DMS 273 treated with DMSO at 0.1 percent for 48 hours (cell line): ENCODE measurements at regions not wholly inside any gene's neighbourhood (a gene's known extent, or its start where the extent isn't known, plus 50 kb on each side); places are given as distances from the start of the nearest gene placed in this dataset.

Source experiments
- DNase-seq: peaks from one replicate; lab custom pipeline; 2025; lab: John Stamatoyannopoulos, UW

GRCh38 chr5:171650597-171650996 lies 135.0 kb upstream of the SMIM23 start:
- no peak for DNase-seq

GRCh38 chr5:171651102-171651501 lies 134.5 kb upstream of the SMIM23 start:
- DNase-seq: no peak

- no peak for DNase-seq
Observed at GRCh38 chr5:171654881-171655280, 130.7 kb upstream of the SMIM23 start.

- no peak for DNase-seq
Observed at GRCh38 chr5:171657473-171657872, 128.1 kb upstream of the SMIM23 start.

- peak; percentile 57 for DNase-seq
Observed at GRCh38 chr5:171659896-171660295, 125.7 kb upstream of the SMIM23 start.

- DNase-seq: no peak
Observed at GRCh38 chr5:171660434-171660833, 125.2 kb upstream of the SMIM23 start.

- DNase-seq: no peak
Observed at GRCh38 chr5:171661143-171661542, 124.5 kb upstream of the SMIM23 start.

GRCh38 chr5:171663311-171664085 lies 122.1 kb upstream of the SMIM23 start:
- DNase-seq: no peak

GRCh38 chr5:171664489-171664888 lies 121.1 kb upstream of the SMIM23 start:
- DNase-seq: no peak

- no peak for DNase-seq
Observed at GRCh38 chr5:171666815-171667214, 118.8 kb upstream of the SMIM23 start.

GRCh38 chr5:171667341-171668096 lies 118.1 kb upstream of the SMIM23 start:
- DNase-seq: no peak

- DNase-seq: no peak
Observed at GRCh38 chr5:171668097-171668412, 117.6 kb upstream of the SMIM23 start.

GRCh38 chr5:171669571-171669970 lies 116.0 kb upstream of the SMIM23 start:
- DNase-seq: no peak

- DNase-seq: no peak
Observed at GRCh38 chr5:171672556-171672955, 113.1 kb upstream of the SMIM23 start.

GRCh38 chr5:171673328-171673727 lies 112.3 kb upstream of the SMIM23 start:
- DNase-seq: no peak

GRCh38 chr5:171673840-171674239 lies 111.8 kb upstream of the SMIM23 start:
- DNase-seq: no peak

- DNase-seq: no peak
Observed at GRCh38 chr5:171675511-171675910, 110.1 kb upstream of the SMIM23 start.

- DNase-seq: no peak
Observed at GRCh38 chr5:171676286-171676944, 109.2 kb upstream of the SMIM23 start.

- DNase-seq: no peak
Observed at GRCh38 chr5:171678646-171679045, 107.0 kb upstream of the SMIM23 start.

GRCh38 chr5:171680485-171680884 lies 105.1 kb upstream of the SMIM23 start:
- no peak for DNase-seq

GRCh38 chr5:171681061-171681460 lies 104.6 kb upstream of the SMIM23 start:
- no peak for DNase-seq

GRCh38 chr5:171681677-171682076 lies 103.9 kb upstream of the SMIM23 start:
- no peak for DNase-seq

GRCh38 chr5:171682801-171683200 lies 102.8 kb upstream of the SMIM23 start:
- no peak for DNase-seq
